ENCODE measurements at regions not wholly inside any gene's neighbourhood (a gene's known extent, or its start where the extent isn't known, plus 50 kb on each side); places are given as distances from the start of the nearest gene placed in this dataset.

GRCh38 chr6:108751282-108751681 is 96.9 kb upstream of the ARMC2 start:
- no peak for FAIRE-seq

GRCh38 chr6:108751851-108752732 is 96.1 kb upstream of the ARMC2 start:
- no peak for TF ChIP-seq CTCF (optimal IDR thresholded peaks at IDR 0.05 in 1 of 3, IDR thresholded peaks at IDR 0.05 in 1 of 3, conservative IDR thresholded peaks at IDR 0.05 in 1 of 3; ENCODE audit: extremely low read depth in 1 of 3, insufficient read depth in 2 of 3, low read length in 3 of 3)
- TF ChIP-seq EZH2 (IDR thresholded peaks at IDR 0.05; ENCODE audit: low read length), result no peak
- dilution Hi-C loops (cut with MboI; ENCODE audit: extremely low pct_ligation_motif_present, low sequenced_read_pairs), result no loop called here
- DNase-seq (ENCODE audit: low read depth, low spot score) (no peak), FAIRE-seq (no peak)
- H3K79me2 ChIP-seq (ENCODE audit: control insufficient read depth, insufficient read depth, low read length), result no peaks in the 10 kb centered on the region
- H2AFZ ChIP-seq (ENCODE audit: control insufficient read depth, low read length), result no peak overlapping the region
- no peaks in the 10 kb centered on the region for H3K27me3 ChIP-seq (ENCODE audit: control insufficient read depth, extremely low read depth, insufficient read depth, low read length)
- H3K4me3 ChIP-seq (ENCODE audit: control insufficient read depth in 2 of 3, extremely low read depth in 1 of 3, insufficient read depth in 2 of 3, low read depth in 1 of 3, low read length in 3 of 3), result no peak overlapping the region
- H3K27ac ChIP-seq (ENCODE audit: control insufficient read depth, insufficient read depth, low read length), result no peak overlapping the region
- no peak overlapping the region for H3K9ac ChIP-seq (ENCODE audit: control insufficient read depth, extremely low read depth, insufficient read depth, low read length)
- no peaks in the 10 kb centered on the region for H3K9me1 ChIP-seq (ENCODE audit: control insufficient read depth, extremely low read depth, insufficient read depth, low read length)
- peaks cover 11% of the 10 kb centered on the region for H3K4me1 ChIP-seq (ENCODE audit: control insufficient read depth, extremely low read depth, insufficient read depth, low read length)
- H3K4me2 ChIP-seq (ENCODE audit: control insufficient read depth, extremely low read depth, insufficient read depth, low read depth, low read length), result no peak overlapping the region
- H3K9me3 ChIP-seq (ENCODE audit: control insufficient read depth, low read depth, low read length), result no peaks in the 10 kb centered on the region
- H4K20me1 ChIP-seq (ENCODE audit: control insufficient read depth, extremely low read depth, insufficient read depth, low read length), result no peaks in the 10 kb centered on the region
- no peaks in the 10 kb centered on the region for H3K36me3 ChIP-seq (ENCODE audit: control insufficient read depth in 2 of 2, extremely low read depth in 1 of 2, insufficient read depth in 2 of 2, low read length in 2 of 2)

More at GRCh38 chr6:108751282-108751681, 96.9 kb upstream of the ARMC2 start:
- DNase-seq (ENCODE audit: low read depth, low spot score), result no peak
- H2AFZ ChIP-seq (ENCODE audit: control insufficient read depth, low read length), result no peak overlapping the region
- H3K27me3 ChIP-seq (ENCODE audit: control insufficient read depth, extremely low read depth, insufficient read depth, low read length), result no peaks in the 10 kb centered on the region
- H3K79me2 ChIP-seq (ENCODE audit: control insufficient read depth, insufficient read depth, low read length), result no peaks in the 10 kb centered on the region
- H3K4me2 ChIP-seq (ENCODE audit: control insufficient read depth, extremely low read depth, insufficient read depth, low read depth, low read length), result no peak overlapping the region
- H4K20me1 ChIP-seq (ENCODE audit: control insufficient read depth, extremely low read depth, insufficient read depth, low read length), result no peaks in the 10 kb centered on the region
- no peaks in the 10 kb centered on the region for H3K9me3 ChIP-seq (ENCODE audit: control insufficient read depth, low read depth, low read length)
- H3K27ac ChIP-seq (ENCODE audit: control insufficient read depth, insufficient read depth, low read length), result no peak overlapping the region
- H3K36me3 ChIP-seq (ENCODE audit: control insufficient read depth in 2 of 2, extremely low read depth in 1 of 2, insufficient read depth in 2 of 2, low read length in 2 of 2), result no peaks in the 10 kb centered on the region
- H3K4me1 ChIP-seq (ENCODE audit: control insufficient read depth, extremely low read depth, insufficient read depth, low read length), result peaks cover 19% of the 10 kb centered on the region
- no peak overlapping the region for H3K4me3 ChIP-seq (ENCODE audit: control insufficient read depth in 2 of 3, extremely low read depth in 1 of 3, insufficient read depth in 2 of 3, low read depth in 1 of 3, low read length in 3 of 3)
- dilution Hi-C loops (cut with MboI; ENCODE audit: extremely low pct_ligation_motif_present, low sequenced_read_pairs), result no loop called here
- no peaks in the 10 kb centered on the region for H3K9me1 ChIP-seq (ENCODE audit: control insufficient read depth, extremely low read depth, insufficient read depth, low read length)
- TF ChIP-seq EZH2 (IDR thresholded peaks at IDR 0.05; ENCODE audit: low read length), result no peak
- no peak for TF ChIP-seq CTCF (optimal IDR thresholded peaks at IDR 0.05 in 1 of 3, IDR thresholded peaks at IDR 0.05 in 1 of 3, conservative IDR thresholded peaks at IDR 0.05 in 1 of 3; ENCODE audit: extremely low read depth in 1 of 3, insufficient read depth in 2 of 3, low read length in 3 of 3)
- H3K9ac ChIP-seq (ENCODE audit: control insufficient read depth, extremely low read depth, insufficient read depth, low read length), result no peak overlapping the region

Data from keratinocyte (primary cell).